ENCODE measurements at regions not wholly inside any gene's neighbourhood (a gene's known extent, or its start where the extent isn't known, plus 50 kb on each side); places are given as distances from the start of the nearest gene placed in this dataset.

- no peak overlapping the region for H3K4me3 Mint-ChIP-seq (ENCODE audit: unreplicated experiment)
- no peak overlapping the region for H3K27ac Mint-ChIP-seq (ENCODE audit: unreplicated experiment)
- no peaks in the 10 kb centered on the region for H3K36me3 Mint-ChIP-seq (ENCODE audit: low read depth, unreplicated experiment)
- no peak for TF ChIP-seq CTCF (IDR thresholded peaks at IDR 0.05; ENCODE audit: unreplicated experiment)
- no peak for DNase-seq (ENCODE audit: low spot score)
- H3K4me1 Mint-ChIP-seq (ENCODE audit: unreplicated experiment), result no peaks in the 10 kb centered on the region
- H3K27me3 Mint-ChIP-seq (ENCODE audit: unreplicated experiment), result peaks cover 5% of the 10 kb centered on the region
- no peaks in the 10 kb centered on the region for H3K9me3 Mint-ChIP-seq (ENCODE audit: unreplicated experiment)
These were observed 153.8 kb downstream of the ASB1 start for GRCh38 chr2:238580486-238580885.

- Mint-ChIP-seq H3K4me3 (ENCODE audit: unreplicated experiment) (no peak overlapping the region), H3K4me1 (ENCODE audit: unreplicated experiment) (no peaks in the 10 kb centered on the region), H3K9me3 (ENCODE audit: unreplicated experiment) (no peaks in the 10 kb centered on the region), H3K27me3 (ENCODE audit: unreplicated experiment) (peaks cover 2% of the 10 kb centered on the region), H3K27ac (ENCODE audit: unreplicated experiment) (no peak overlapping the region), H3K36me3 (ENCODE audit: low read depth, unreplicated experiment) (no peaks in the 10 kb centered on the region)
- TF ChIP-seq CTCF (IDR thresholded peaks at IDR 0.05; ENCODE audit: unreplicated experiment), result no peak
- no peak for DNase-seq (ENCODE audit: low spot score)
These were observed 154.4 kb downstream of the ASB1 start for GRCh38 chr2:238581126-238581525.

- Mint-ChIP-seq H3K27ac (ENCODE audit: unreplicated experiment) (no peak overlapping the region), H3K4me3 (ENCODE audit: unreplicated experiment) (no peak overlapping the region), H3K36me3 (ENCODE audit: low read depth, unreplicated experiment) (no peaks in the 10 kb centered on the region), H3K4me1 (ENCODE audit: unreplicated experiment) (no peaks in the 10 kb centered on the region), H3K9me3 (ENCODE audit: unreplicated experiment) (no peaks in the 10 kb centered on the region), H3K27me3 (ENCODE audit: unreplicated experiment) (peaks cover 2% of the 10 kb centered on the region)
- DNase-seq (ENCODE audit: low spot score), result no peak
- TF ChIP-seq CTCF (IDR thresholded peaks at IDR 0.05; ENCODE audit: unreplicated experiment), result no peak
These were observed 155.4 kb downstream of the ASB1 start for GRCh38 chr2:238582159-238582558.

GRCh38 chr2:238584617-238585016 is 157.9 kb downstream of the ASB1 start:
- no peak for TF ChIP-seq CTCF (IDR thresholded peaks at IDR 0.05; ENCODE audit: unreplicated experiment)
- Mint-ChIP-seq H3K4me1 (ENCODE audit: unreplicated experiment) (no peaks in the 10 kb centered on the region), H3K27me3 (ENCODE audit: unreplicated experiment) (peaks cover 2% of the 10 kb centered on the region), H3K27ac (ENCODE audit: unreplicated experiment) (no peak overlapping the region), H3K9me3 (ENCODE audit: unreplicated experiment) (no peaks in the 10 kb centered on the region), H3K4me3 (ENCODE audit: unreplicated experiment) (no peak overlapping the region), H3K36me3 (ENCODE audit: low read depth, unreplicated experiment) (no peaks in the 10 kb centered on the region)
- no peak for DNase-seq (ENCODE audit: low spot score)

GRCh38 chr2:238585836-238586821 is 159.4 kb downstream of the ASB1 start:
- Mint-ChIP-seq H3K9me3 (ENCODE audit: unreplicated experiment) (no peaks in the 10 kb centered on the region), H3K27ac (ENCODE audit: unreplicated experiment) (no peak overlapping the region), H3K27me3 (ENCODE audit: unreplicated experiment) (no peaks in the 10 kb centered on the region), H3K36me3 (ENCODE audit: low read depth, unreplicated experiment) (no peaks in the 10 kb centered on the region), H3K4me3 (ENCODE audit: unreplicated experiment) (no peak overlapping the region), H3K4me1 (ENCODE audit: unreplicated experiment) (no peaks in the 10 kb centered on the region)
- no peak for TF ChIP-seq CTCF (IDR thresholded peaks at IDR 0.05; ENCODE audit: unreplicated experiment)
- DNase-seq (ENCODE audit: low spot score), result no peak

Data from endothelial cell (in vitro differentiated cells).